Upper lobe of right lung (tissue), 1 donor: ENCODE measurements at regions not wholly inside any gene's neighbourhood (a gene's known extent, or its start where the extent isn't known, plus 50 kb on each side); places are given as distances from the start of the nearest gene placed in this dataset.

ENCODE experiments used
- ATAC-seq: fragments of 200-7000 bp; cut with Tn5 transposase; one replicate; pipeline ENCODE4 v1.9.1; 2020; ENCODE audit warnings: mild to moderate bottlenecking, moderate library complexity
- DNase-seq: peaks from one replicate; pipeline ENCODE4 v3.0.0-alpha.2; 2020
- H3K27ac ChIP-seq: fragments of 200-600 bp; one replicate; pipeline ENCODE4 v1.8.0; 2022
- H3K27me3 ChIP-seq: fragments of 200-600 bp; one replicate; pipeline ENCODE4 v1.8.0; 2022; ENCODE audit warnings: mild to moderate bottlenecking
- H3K36me3 ChIP-seq: fragments of 200-600 bp; one replicate; pipeline ENCODE4 v1.8.0; 2022
- H3K4me1 ChIP-seq: fragments of 200-600 bp; one replicate; pipeline ENCODE4 v1.8.0; 2022
- H3K4me3 ChIP-seq: fragments of 200-600 bp; one replicate; pipeline ENCODE4 v1.8.0; 2022; ENCODE audit warnings: mild to moderate bottlenecking
- H3K9me3 ChIP-seq: fragments of 200-600 bp; one replicate; pipeline ENCODE4 v1.8.0; 2022
- intact Hi-C: fragments of 100-400 bp; cut with DNase I; formaldehyde crosslinking; loops from one replicate; pipeline ENCODE4 v1.11.0; 2022
- TF ChIP-seq, protein P1 (sequence below): fragments of 200-600 bp; IDR thresholded peaks from one replicate; pipeline ENCODE4 v1.8.0; 2022; ENCODE audit warnings: antibody characterized with exemption
- donor health status: DM: no; HTN: yes; CAD: no; lungs with severe emphysema.

DNA sequence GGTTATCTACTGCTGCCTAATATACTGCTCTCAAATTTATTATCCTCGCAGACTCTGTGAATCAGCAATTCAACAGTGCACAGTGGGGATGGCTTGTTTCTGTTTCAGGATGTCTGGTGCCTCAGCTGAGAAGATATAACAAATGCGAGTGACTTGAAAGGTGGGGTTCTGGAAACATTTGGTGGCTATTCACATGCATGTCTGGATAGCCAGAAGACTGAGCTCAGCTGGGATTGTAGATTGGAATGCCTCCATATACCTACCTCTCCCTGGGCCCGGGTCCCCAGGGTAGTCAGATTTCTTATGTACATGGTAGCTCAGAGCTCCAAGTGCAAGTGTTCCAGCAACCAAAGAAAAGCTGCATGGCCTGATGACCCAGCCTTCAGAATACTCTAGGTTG lies 176.3 kb downstream of the IER5 start:
- TF ChIP-seq, protein P1, sequence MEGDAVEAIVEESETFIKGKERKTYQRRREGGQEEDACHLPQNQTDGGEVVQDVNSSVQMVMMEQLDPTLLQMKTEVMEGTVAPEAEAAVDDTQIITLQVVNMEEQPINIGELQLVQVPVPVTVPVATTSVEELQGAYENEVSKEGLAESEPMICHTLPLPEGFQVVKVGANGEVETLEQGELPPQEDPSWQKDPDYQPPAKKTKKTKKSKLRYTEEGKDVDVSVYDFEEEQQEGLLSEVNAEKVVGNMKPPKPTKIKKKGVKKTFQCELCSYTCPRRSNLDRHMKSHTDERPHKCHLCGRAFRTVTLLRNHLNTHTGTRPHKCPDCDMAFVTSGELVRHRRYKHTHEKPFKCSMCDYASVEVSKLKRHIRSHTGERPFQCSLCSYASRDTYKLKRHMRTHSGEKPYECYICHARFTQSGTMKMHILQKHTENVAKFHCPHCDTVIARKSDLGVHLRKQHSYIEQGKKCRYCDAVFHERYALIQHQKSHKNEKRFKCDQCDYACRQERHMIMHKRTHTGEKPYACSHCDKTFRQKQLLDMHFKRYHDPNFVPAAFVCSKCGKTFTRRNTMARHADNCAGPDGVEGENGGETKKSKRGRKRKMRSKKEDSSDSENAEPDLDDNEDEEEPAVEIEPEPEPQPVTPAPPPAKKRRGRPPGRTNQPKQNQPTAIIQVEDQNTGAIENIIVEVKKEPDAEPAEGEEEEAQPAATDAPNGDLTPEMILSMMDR: no peak
- Histone ChIP-seq H3K4me1 (no peaks in the 10 kb centered on the region), H3K4me3 (no peak overlapping the region), H3K9me3 (no peaks in the 10 kb centered on the region), H3K27ac (no peak overlapping the region), H3K27me3 (no peaks in the 10 kb centered on the region), H3K36me3 (no peaks in the 10 kb centered on the region)
- DNase-seq (no peak), ATAC-seq (no peak)
- intact Hi-C loops: no loop called here

DNA sequence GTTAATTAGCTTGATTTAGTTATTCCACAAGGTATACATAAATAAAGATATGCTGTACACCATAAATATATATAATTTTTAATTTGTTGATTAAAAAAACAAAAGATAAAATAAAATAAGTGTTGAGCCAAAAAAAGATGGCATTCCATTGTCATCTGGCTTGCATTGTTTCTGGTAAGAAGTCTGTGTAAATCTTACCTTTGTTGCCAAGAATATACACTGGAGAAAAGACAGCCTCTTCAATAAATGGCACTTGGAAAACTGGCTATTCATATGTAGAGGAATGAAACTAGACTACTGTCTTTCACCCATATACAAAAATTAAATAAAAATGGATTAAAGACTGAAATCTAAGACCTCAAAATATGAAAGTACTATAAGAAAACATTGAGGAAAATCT lies 196.5 kb downstream of the IER5 start:
- H3K27ac ChIP-seq: no peak overlapping the region
- DNase-seq: no peak

DNA sequence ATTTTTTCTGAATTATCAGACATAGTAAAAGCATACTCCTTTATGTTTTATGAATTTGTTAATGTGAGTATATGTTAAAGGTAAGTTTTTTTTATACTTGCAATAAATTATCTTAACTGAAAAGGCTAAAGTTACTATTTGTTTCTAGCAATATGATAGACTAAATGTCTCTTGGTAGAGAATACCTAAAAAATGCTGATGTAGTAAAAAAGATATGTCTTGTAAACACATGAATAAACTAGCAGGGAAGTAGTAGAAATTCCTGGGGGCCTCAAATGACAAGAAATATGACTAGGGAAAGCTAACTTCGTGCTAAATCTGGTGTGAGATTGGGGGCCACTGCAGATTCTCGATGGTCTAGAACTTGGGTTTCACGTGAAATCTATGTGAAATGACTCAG lies 188.1 kb upstream of the CACNA1E start:
- ATAC-seq: no peak
- Histone ChIP-seq H3K4me1 (no peaks in the 10 kb centered on the region), H3K27me3 (no peaks in the 10 kb centered on the region), H3K4me3 (no peak overlapping the region), H3K9me3 (no peaks in the 10 kb centered on the region), H3K27ac (no peak overlapping the region), H3K36me3 (no peaks in the 10 kb centered on the region)
- DNase-seq: no peak
- intact Hi-C loops: no loop called here
- TF ChIP-seq, protein P1: no peak

More for the DNA sequence above, 196.5 kb downstream of the IER5 start:
- peaks cover 11% of the 10 kb centered on the region for H3K9me3 ChIP-seq
- intact Hi-C loops: no loop called here
- TF ChIP-seq, protein P1: no peak
- H3K4me3 ChIP-seq: no peak overlapping the region
- no peaks in the 10 kb centered on the region for H3K4me1 ChIP-seq
- no peaks in the 10 kb centered on the region for H3K27me3 ChIP-seq
- no peaks in the 10 kb centered on the region for H3K36me3 ChIP-seq
- no peak for ATAC-seq

DNA sequence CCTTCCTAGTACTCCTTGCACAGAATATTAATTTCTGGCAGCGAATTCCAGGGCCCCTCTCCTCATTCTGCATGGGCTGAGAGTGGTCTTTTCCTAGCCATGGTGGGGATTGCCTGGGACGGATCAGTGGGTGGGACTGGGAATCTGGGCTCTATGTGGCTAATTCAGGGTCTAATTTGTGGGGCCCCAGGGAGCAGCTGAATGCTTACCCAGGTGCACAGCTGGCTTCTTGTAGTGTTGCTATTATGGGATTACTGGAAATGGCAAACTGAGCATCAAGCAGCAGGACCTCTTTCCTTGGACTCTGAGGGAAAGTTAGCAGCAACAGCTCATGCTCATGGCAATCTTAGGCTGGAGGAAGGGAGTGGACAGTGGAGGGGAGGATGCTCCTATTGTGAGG lies 187.1 kb upstream of the CACNA1E start:
- H3K4me3 ChIP-seq: no peak overlapping the region
- H3K36me3 ChIP-seq: no peaks in the 10 kb centered on the region
- H3K4me1 ChIP-seq: no peaks in the 10 kb centered on the region
- no peaks in the 10 kb centered on the region for H3K27me3 ChIP-seq
- H3K9me3 ChIP-seq: no peaks in the 10 kb centered on the region
- no peak overlapping the region for H3K27ac ChIP-seq
- TF ChIP-seq, protein P1: no peak
- intact Hi-C loops: no loop called here
- ATAC-seq (no peak), DNase-seq (no peak)

DNA sequence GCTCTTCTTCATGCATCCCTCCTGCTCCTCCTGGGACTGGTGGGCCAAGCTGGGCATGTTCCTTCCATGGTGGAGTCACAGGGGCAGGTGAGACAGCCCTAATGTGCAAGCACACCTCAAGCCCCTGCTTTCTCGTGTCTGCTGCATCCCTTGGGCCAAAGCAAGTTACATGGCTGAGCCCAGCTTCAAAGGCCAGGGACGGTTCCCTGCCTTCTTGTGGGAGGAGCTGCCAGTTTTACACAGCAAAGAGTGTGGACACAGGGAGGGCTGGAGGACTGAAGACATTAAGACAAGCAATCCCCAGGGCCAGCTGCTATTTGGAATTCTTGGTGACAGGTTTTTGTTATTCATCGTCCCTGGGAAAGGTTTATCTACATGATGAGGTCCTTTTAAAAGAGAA lies 175.2 kb upstream of the CACNA1E start:
- intact Hi-C loops: no loop called here
- H3K4me3 ChIP-seq: no peak overlapping the region
- no peaks in the 10 kb centered on the region for H3K9me3 ChIP-seq
- H3K27me3 ChIP-seq: peaks cover 3% of the 10 kb centered on the region
- H3K27ac ChIP-seq: no peak overlapping the region
- ATAC-seq (no peak), DNase-seq (no peak)
- TF ChIP-seq, protein P1: no peak
- no peaks in the 10 kb centered on the region for H3K36me3 ChIP-seq
- no peaks in the 10 kb centered on the region for H3K4me1 ChIP-seq

DNA sequence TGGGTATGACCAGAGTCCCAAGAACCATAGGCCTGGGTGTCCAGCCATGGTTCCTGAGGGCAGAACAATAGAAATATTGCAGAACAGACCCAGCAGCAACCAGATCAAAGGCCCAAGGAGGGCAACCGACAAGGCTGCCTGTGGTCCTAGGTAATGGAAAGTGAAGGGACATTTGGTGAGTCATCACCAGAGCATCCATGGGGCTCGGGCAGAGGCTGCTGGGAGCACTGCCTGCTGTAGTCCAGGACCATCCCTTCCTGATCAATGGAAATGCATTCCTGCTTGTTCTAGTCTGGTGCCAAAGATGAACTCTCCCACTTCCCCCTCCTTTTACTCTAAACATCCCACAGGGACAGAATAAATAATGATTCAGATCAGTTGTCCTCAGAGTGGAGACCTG lies 172.8 kb upstream of the CACNA1E start:
- H3K4me1 ChIP-seq: no peaks in the 10 kb centered on the region
- intact Hi-C loops: no loop called here
- no peak for DNase-seq
- no peak for ATAC-seq
- no peaks in the 10 kb centered on the region for H3K9me3 ChIP-seq
- no peak overlapping the region for H3K4me3 ChIP-seq
- no peak overlapping the region for H3K27ac ChIP-seq
- TF ChIP-seq, protein P1: no peak
- no peaks in the 10 kb centered on the region for H3K36me3 ChIP-seq
- peaks cover 22% of the 10 kb centered on the region for H3K27me3 ChIP-seq
